ENCODE measurements at regions not wholly inside any gene's neighbourhood (a gene's known extent, or its start where the extent isn't known, plus 50 kb on each side); places are given as distances from the start of the nearest gene placed in this dataset.
A peak's percentile ranks its signal among the peaks of the same experiment; 100 is the strongest.

DNA sequence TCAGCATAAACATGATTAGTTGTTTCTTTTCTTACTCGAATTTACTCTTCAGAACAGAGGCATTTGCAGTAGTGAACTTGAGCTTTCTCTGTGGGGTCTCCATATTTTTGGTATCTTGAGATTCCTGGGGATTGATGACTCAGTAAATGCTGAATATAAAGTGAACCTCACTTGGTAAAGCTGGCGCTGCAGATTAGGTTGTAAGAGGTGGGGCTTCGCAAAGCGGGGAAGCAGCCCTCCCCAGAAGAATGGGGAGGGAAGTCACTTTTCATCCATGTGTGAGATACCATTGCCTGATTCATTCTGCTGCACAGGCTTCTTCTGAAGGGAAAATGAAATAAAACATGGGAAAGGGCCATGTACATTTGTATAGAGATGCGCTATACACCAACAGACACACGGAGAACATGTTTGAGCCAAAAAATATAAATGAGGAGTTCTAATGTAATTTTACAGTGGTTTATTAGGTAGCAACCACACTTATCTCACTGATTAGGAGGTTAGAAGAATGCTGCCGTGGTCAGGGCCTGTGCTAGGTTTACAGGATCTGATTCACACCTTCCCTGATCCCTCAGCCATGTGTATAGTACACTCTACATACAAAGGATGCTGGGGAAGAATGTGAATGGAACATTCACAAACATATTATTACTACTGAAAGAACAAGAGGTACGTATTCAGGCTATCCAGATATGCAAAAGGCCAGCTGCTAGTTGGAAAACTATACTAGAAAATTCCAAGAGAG lies 63.5 kb downstream of the DNTTIP2 start:
- DNase-seq = no peak

DNA sequence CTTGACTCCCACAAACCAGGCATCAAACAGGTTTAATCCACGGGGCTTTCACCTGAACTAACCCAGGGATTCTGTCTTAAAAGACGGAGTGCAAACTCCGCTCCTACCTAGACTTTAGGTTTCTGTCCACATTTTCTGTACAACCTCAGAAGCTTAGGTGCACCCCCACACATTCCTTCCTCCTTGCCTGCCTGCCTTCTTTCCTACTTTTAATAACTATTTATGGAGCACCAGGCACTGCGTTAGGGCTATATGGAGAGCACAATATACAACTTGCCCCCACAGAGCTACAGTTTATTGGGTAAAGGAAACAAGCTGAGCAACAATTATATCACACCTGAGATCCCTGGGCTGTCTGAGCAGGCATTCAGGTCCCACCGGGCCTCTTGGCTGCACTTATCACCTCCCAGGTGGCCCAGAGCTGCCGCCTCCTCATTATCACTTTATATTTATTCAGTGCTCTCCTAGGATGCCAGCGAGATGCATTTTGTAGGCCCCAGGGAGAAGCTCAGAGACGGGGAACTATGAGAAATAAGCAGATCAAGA lies 64.1 kb downstream of the DNTTIP2 start:
- no peak for DNase-seq

DNA sequence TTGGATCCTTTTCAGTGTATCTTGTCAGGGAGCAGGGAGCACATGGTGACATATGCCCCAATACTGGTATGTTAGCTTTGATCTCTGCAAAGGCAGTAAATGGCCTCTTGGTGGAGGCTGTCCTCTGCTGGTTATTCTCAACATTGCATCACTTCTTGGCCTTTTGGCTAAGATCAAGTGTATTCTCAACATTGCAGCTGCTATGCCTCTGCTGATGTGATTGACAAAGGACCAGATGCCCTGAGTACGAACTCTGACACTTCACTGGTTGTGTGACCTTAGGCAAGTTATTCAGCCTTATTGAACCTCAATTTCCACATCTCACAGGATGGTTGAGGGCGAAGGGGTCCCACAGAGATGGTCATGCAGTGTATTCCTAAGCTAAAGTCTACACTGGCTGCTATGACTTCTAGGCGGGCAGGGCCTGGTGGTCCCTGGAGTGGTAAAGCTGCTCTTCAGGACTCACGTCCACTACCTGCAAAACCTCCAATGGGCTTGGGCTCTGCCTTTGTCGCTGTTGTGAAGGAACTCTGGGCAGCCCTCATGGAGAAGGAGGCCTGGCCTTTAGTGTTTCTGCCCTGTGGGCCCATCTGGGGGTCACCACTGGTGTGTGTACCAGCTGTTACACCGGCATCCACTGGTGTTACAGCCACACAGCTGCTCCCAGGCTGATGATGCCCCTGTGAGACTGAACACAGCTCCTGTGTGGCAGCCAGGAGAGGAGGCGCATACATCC lies 64.8 kb downstream of the DNTTIP2 start:
- DNase-seq = peak; percentile 22

DNA sequence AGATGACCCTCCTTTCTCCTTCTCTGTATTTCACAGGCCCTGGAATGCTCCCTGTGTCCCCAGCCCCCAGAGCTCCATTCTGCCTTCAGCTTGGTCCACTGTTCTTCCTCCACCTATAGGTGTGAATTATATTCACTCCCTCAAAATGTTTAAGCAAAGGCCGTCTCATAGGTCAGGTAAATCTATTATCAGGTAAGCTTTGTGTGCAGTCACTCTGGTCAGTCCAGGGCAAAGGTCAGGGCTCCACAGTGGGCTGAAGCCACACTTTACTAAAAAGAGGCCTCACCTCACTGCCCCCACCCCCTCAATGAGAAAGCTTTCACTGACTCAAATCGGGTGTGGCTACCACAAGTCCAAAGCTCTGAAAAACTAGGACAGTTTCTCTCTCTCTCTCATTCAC lies 65.9 kb downstream of the DNTTIP2 start:
- DNase-seq = no peak

DNA sequence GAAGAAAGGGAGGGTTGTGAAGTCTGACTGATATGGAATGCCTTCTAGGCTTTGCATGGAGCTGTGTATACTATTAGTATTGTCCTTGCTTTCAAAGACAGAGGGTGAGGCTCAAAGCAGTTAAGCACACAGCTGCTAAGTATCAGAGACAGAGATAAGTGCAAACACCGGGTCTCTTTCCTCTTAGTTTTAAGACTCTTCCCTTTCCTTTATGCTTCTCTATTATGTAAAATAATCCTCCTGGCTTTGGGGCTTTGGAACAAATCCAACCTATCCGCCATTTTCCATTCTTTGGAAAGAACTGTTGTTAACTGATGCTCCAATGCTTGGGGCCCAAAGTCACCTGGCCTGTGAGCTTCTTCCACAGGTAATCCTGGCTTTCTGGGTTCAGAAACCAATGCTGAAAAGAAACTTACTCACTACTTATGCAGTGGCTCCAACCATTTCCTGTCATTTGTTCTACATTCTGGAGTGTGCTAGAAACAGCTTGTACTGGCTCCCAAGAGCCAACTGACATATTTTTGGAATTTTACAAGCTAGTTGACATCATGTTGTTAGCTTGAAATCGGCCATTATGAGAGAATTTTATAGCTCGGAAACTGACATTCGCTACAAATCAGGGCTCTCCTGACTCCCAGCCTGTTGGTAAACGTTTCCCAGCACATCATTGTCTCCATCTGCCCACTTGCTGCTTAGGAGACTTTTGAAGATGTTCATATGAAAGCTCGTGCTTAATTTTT lies 67.5 kb downstream of the DNTTIP2 start:
- DNase-seq = no peak

DNA sequence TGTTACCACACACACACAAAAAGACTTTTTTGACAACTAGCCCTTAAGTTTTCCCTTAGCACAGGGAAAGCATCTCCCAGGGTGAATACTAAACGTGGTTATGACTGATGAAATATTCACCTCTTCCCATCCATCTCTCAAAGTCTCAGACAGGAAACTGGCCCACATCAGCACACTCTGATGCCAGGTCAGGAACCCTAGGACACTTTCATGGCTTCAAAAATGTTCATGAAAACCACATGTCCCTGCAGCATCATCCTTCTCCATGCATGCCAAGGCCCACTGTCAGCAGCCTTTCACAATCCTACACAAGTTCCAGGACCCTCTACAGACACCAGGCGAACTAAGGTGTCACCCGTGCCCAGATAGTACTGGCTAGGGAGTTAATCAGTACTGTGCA lies 68.7 kb downstream of the DNTTIP2 start:
- no peak for DNase-seq

DNA sequence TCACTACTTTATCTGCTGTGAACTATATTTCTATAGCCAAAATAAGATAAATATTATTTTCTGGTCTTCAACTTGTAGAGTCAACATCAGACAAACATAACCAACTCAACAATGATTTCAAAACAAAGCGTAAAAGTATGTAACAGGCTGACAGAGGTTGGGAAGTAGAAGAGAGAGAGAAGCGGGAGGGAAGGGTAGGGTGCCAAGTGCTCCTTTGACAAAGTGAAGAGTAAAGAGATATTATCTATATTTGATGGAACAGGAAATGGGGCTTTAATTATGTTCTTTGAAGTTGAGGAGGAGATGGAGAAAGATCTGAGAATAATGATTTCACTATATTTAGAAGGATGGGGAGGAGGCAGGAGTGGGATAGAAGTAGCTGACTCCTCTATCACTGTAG lies 70.1 kb downstream of the DNTTIP2 start:
- no peak for DNase-seq

DNA sequence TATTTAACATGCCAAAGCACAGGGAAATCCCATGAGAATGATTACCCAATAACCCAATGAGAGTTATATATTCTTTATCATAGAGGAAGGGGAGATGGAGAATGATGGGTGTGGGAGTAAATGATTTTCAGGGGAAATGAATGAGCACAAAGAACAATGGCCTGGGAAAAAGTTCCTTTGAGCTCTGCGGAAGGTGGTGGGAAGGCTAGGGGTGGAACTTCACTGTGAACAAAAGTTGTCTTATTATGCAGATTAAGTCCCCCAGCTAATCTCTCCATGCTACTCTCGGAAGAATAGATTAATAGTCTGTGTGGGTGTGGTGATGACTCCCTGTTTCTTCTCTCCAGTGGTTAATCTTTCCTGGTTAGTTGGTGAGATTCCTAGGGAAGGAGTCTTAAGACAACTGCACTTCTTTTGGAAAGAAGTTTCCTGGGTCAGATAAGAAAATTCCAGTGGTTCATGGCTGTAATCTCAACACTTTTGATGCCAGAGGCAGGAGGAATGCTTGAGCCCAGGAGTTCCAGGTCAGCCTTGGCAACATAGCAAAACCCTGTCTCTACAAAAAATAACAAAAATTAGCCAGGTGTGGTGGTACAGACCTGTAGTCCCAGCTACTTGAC lies 71.6 kb downstream of the DNTTIP2 start:
- DNase-seq = no peak

DNA sequence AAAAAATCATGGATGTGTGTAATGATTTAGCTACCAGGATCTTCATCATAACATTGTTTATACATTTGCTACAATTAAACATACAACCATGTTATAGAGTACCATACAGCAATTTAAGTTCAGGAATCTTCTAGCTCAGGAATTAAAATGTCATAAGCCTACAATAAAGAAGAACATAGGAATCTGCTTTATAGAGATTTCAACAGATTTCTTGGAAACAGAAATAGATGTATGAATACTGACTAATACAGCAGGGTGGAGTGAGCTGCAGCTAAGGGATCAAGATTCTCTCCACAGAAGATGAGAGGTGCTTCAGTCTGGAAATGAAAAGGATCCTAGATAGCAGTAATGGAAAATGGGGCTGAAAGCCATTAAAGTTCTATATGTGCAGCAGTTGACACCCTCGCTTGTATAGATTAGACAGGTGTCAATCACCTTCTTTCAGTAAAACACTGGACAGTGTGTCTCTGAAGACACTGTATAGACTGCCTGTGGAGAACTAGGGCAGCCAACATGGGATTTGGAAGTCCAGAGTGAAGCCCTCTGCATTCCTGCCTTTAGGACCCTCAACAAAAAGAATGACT lies 73.9 kb downstream of the DNTTIP2 start:
- no peak for DNase-seq

DNA sequence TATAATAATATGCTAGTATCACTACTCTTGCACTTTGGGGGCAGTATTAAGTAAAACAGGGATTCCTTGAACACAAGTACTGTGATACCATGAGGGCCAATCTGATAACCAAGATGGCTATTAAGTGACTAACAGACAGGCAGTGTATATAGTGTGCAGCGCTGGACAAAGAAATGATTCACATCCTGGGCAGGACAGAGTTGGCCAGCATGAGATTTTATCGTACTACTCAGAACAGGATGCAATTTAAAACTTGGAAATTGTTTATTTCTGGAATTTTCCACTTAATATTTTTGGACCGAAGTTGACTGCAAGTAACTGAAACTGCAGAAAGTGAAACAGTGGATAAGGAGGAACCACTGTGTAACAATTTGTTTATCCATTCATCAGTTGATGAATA lies 74.6 kb downstream of the DNTTIP2 start:
- DNase-seq = no peak

DNA sequence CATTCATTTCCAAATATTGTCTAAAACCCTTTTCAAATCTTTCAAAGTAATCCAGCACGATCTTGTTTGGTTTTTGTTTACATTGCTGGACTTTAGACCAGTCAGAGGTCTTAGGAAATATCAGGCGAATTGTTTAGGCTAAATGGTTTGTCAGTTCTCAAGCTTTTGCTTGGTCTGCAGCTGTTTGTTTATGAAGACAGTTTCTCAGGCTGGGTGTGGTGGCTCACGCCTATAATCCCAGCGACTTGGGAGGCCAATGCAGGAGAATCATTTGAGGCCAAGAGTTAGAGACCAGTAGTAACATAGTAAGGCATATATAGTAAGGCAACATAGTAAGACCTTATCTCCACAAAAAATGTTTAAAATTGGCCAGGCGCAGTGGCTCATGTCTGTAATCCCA lies 77.5 kb downstream of the DNTTIP2 start:
- DNase-seq = no peak

DNA sequence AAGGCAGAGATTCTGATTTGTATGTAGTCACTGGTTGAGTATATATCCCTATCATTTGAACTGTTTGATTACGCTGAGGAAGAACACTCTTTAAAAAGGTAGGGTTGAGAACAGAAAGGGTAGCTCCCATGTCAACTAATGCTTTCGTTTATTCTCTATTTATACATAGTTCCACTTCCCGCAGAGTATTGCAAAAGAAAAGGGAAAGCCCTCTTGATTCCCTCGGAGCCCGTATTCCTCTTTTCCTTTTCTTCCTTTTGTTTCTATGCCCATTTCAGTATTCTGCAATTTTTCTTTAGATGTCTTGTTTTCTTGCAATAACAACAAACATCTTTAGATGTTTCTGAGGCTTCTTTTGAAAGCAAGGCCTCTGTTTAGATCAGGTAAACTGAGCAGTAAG lies 78.2 kb downstream of the DNTTIP2 start:
- no peak for DNase-seq

DNA sequence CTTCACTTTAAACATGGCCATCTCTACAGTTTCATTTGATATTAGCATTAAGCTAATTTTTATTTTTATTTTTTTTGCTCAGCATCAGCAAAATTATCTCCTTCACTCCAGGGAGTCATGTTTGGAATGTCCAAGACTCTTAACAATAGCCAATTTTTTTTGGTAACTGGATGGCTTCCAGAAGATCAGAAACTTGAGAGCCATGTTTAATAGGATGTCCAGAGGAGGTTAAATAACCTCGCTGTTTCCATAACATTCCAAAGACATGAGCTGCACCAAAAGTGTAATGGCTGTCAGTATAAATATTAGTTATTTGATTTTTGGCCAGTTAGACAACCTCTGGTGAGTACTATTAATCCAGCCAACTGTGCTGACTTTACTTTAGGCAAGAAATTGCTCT lies 80.7 kb downstream of the DNTTIP2 start:
- no peak for DNase-seq

DNA sequence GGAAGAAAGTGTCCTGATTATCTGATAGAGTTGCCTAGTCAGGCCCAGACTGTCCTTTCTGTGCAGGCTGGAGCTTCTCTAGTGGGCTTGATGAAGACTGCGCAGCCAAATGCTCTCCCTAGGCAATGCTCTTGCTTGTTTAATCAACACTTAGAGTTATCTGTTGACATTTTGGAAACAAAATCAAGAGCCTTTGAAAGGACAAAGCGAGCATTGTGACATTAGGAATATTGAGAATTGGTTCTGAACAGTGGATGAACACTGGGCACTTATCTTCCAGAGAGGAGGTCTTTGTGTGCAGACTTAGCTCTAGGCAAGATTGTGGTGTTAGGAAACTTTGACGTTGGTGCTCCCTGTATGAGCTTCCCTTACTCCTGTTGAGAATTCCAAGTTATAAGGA lies 94.5 kb downstream of the DNTTIP2 start:
- no peak for DNase-seq

DNA sequence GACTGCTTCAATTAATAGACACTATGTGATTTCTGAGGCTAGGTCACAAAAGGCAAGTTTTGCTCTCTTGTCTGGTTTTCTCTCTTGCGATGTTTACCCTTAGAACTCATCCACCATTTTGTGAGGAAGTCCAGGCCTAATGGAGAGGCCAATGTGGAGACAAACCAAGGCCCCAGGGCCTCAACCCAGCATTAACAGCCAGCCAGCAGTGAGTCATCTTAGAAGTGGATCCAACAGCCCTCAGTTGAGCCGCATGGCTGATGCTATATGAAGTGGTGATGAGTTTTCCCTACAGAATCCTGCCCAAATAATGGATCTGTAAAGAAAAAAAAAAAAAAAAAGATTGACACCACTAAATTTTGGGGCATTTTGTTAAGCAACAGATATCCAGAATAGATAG lies 95.1 kb downstream of the DNTTIP2 start:
- DNase-seq = no peak

DNA sequence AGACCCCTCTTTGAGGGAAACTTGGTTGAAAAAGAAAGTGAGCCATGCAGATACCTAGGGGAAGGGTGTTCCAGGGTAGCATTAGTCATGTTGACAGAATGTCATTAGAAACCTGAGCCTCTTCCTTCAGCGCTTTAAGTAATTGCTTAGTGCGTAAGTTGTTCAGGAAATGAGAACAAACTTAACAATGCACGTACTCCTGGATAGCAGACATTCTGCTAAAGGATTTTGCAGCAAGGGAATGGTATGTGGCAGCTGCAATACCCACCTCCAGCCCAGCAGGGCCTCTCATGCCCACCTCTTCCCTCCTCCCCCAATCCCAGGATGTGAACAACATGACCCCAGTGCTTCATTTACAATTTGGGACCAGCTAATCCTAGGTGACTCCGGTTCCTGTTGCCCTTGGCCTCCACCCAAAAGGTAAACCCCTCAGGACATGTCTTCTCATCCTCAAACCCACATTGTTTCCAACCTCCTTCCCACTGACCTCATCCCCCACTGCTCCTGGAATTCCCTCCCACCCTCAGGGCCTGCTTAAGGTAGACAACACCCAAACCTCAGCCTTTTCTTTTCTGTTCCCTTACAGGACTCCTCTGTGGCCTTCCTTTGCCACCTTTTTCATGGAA lies 98.0 kb upstream of the BCAR3 start:
- no peak for DNase-seq

DNA sequence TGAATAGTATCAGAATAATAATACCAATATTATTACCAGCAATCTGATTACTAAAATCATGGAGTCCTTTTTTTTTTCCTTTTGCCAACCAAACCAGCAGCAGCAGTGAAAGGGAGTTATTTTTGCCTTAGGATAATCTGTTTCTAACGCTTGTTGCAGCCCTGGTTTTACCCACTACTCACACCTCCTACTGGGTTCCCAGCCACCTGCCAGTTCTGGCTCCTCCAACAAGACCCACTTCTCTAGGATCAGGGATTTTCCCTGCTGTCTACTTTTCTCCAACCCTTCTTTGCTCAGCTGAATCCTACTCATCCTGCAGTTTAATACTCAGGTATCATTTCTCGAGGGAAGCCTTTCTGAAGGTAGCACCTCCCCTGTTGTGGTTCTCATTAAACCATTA lies 96.8 kb upstream of the BCAR3 start:
- no peak for DNase-seq

DNA sequence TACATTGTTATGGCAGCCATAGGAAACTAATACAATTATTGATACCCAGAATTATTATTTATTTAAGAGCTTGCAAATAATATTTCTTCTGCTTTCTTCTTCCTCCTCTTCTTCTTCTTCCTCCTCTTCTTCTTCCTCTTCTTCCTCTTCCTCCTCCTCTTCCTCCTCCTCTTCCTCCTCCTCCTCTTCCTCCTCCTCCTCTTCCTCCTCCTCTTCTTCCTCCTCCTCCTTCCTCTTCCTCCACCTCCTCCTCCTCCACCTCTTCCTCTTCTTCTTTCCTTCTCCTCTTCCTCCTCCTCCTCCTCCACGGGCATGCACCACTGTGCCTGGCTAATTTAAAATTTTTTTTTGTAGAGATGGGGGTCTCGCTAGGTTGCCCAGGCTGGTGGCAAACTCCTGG lies 95.6 kb upstream of the BCAR3 start:
- DNase-seq = no peak

DNA sequence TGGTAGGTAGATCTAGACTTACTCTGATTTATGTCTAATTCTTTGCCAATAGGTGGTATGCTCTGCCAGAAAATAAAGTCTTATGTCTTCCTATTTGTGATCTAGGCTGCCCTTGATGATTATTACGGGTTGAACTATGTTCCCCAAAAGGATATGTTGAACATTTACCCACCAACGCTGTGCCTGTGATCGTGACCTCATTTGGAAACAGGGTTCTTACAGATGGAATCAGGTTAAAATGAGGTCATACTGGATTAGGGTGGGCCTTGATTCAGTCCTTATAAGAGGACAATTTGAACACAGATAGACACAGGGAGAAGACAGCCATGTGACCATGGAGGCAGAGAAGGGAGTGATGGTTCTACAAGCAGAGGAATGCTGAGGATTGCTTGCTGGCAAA lies 95.1 kb upstream of the BCAR3 start:
- no peak for DNase-seq

DNA sequence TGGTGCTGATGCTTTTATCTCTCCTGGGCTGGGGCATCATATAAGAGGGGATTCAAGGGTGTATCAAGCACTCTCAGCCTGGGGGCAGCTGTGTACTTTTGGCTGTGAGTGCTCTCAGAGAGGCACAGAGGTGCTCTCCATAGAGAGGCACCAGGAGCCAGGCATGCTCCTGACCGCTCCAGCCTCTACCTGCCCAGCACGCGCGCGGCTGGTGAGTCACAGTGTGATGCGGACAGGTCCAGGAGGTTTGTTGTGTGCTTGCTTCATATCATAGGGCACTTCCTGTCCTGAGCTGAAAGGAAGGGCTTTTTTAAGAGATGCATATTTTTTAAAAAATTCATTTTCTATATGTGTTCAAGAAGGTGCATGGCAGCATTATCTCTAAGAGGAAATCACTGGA lies 93.6 kb upstream of the BCAR3 start:
- DNase-seq = no peak

DNA sequence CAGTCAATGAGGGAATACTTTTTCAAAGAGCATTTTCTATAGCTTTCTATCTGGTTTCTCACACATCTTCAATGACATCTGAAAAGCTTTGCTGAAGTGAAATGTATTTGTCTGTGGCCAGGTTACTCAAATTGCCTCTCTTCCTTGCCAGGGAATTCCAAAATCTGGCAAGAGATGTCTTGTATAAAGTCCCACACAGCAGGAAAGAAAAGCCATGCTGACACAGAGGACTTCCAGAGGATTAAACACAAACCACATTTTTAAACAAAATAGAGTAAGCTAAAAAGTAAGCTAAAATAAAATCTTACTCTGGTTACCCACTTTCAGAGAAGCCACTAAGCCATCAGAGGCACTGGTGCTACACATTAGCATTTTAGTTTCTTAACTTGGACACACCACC lies 93.1 kb upstream of the BCAR3 start:
- DNase-seq = no peak

DNA sequence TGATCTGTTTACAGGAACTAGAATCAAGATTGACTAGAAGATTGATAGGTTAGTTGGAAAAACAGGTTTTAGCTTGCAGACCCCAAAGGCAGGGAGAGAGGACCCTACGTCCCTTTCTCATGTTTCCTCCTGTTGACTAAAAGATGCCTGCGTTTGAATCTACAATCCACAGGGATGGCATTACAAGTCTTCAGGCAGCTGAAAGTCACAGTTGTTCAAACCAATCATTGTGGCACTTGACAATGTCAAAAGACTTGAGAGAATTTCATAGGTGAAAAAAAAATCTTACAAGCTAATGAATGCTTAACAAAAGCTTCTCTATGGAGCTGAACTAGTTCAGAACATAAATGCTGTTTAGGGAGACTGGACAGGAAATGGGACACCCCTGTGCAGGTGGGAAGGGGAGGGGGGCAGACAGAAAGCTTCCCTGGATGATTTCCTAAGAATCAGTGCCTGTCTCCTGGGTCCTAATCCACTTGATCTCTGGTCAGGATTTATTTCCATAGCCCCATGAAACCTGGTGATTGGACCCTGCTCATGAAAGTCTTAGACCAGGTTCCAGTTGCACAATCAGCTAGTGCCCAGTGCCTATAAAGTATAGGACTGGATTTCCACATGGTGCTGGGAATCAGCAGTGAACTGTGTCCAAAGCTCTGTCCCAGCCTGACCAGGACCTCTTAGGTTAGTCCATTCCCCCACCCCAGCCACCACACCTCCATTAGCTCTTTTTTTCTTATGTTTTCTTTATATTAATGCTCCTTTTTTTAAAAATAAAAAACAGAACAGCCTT lies 91.6 kb upstream of the BCAR3 start:
- no peak for DNase-seq
